SKM-1 (cell line): ENCODE measurements at regions not wholly inside any gene's neighbourhood (a gene's known extent, or its start where the extent isn't known, plus 50 kb on each side); places are given as distances from the start of the nearest gene placed in this dataset.

Experiments
- DNase-seq: peaks from one replicate; lab custom pipeline; 2025; ENCODE audit not compliant: unreplicated experiment; lab: John Stamatoyannopoulos, UW

- no peak for DNase-seq
These were observed 55.4 kb downstream of the GSX1 start for GRCh38 chr13:27847669-27848068.

GRCh38 chr13:27851096-27851850, 59.0 kb downstream of the GSX1 start:
- DNase-seq: no peak

GRCh38 chr13:27852491-27852890, 60.2 kb downstream of the GSX1 start:
- DNase-seq: no peak

GRCh38 chr13:27853335-27853734, 61.1 kb downstream of the GSX1 start:
- no peak for DNase-seq

GRCh38 chr13:27853861-27854260, 61.6 kb downstream of the GSX1 start:
- DNase-seq: no peak

GRCh38 chr13:27854606-27855005, 62.3 kb downstream of the GSX1 start:
- DNase-seq: no peak

- no peak for DNase-seq
These were observed 63.1 kb downstream of the GSX1 start for GRCh38 chr13:27855381-27855780.

GRCh38 chr13:27857282-27857681, 62.5 kb upstream of the PDX1 start:
- DNase-seq: no peak

GRCh38 chr13:27858046-27858445, 61.8 kb upstream of the PDX1 start:
- no peak for DNase-seq

- no peak for DNase-seq
These were observed 59.1 kb upstream of the PDX1 start for GRCh38 chr13:27860743-27861142.

- DNase-seq: no peak
These were observed 58.6 kb upstream of the PDX1 start for GRCh38 chr13:27861165-27861564.

- DNase-seq: peak; percentile 3
These were observed 51.0 kb upstream of the PDX1 start for GRCh38 chr13:27868641-27869435.

- DNase-seq: no peak
These were observed 50.2 kb upstream of the PDX1 start for GRCh38 chr13:27869436-27870095.
